CD8-positive, alpha-beta memory T cell (primary cell): ENCODE measurements at regions not wholly inside any gene's neighbourhood (a gene's known extent, or its start where the extent isn't known, plus 50 kb on each side); places are given as distances from the start of the nearest gene placed in this dataset.

Experiments
- CTCF ChIA-PET: fragments of 350-600 bp; sonication (Branson Sonifier 250); formaldehyde crosslinking; loops from one replicate; lab custom pipeline; 2021; ENCODE audit warnings: antibody characterized with exemption; lab: Charles Lee
- POLR2A ChIA-PET: fragments of 350-600 bp; sonication (Branson Sonifier 250); formaldehyde crosslinking; loops from one replicate; lab custom pipeline; 2021; ENCODE audit warnings: antibody characterized with exemption; lab: Charles Lee
- DNase-seq, 5 donors: peaks; one replicate each; pipeline versions ENCODE4 v3.0.0 to v3.0.0-alpha.2; 2020 to 2022; ENCODE audit warnings: mixed read lengths in 1 of 5
- H3K27ac ChIP-seq: one replicate; pipeline ENCODE4 v1.7.0; 2013; ENCODE audit warnings: low read depth, mild to moderate bottlenecking, low read length, moderate library complexity
- H3K27me3 ChIP-seq: 2 replicates; pipeline ENCODE4 v1.7.0; 2013; ENCODE audit warnings: low read length, mild to moderate bottlenecking; ENCODE audit not compliant: insufficient read depth, poor library complexity, severe bottlenecking
- H3K36me3 ChIP-seq: 2 replicates; pipeline ENCODE4 v1.7.0; 2013; ENCODE audit warnings: mild to moderate bottlenecking, low read length, moderate library complexity; ENCODE audit not compliant: insufficient read depth
- H3K4me1 ChIP-seq: 2 replicates; pipeline ENCODE4 v1.7.0; 2013; ENCODE audit warnings: mild to moderate bottlenecking, low read length, moderate library complexity; ENCODE audit not compliant: insufficient read depth
- H3K4me3 ChIP-seq: 2 replicates; pipeline ENCODE4 v1.7.0; 2013; ENCODE audit warnings: mild to moderate bottlenecking, low read length
- H3K9me3 ChIP-seq: 2 replicates; pipeline ENCODE4 v1.7.0; 2013; ENCODE audit warnings: mild to moderate bottlenecking, low read length
- H3K27ac Mint-ChIP-seq, 8 donors: one replicate each; pipeline ENCODE4 v1.8.0; 2020 to 2021; ENCODE audit warnings: mixed read lengths in 8 of 8, mild to moderate bottlenecking in 6 of 8, inconsistent platforms in 3 of 8, moderate library complexity in 3 of 8
- H3K27me3 Mint-ChIP-seq, 2 donors: one replicate each; pipeline ENCODE4 v1.8.0; 2020 to 2021; ENCODE audit warnings: mixed read lengths in 2 of 2, mild to moderate bottlenecking in 1 of 2, moderate library complexity in 1 of 2
- H3K36me3 Mint-ChIP-seq, 3 donors: one replicate each; pipeline ENCODE4 v1.8.0; 2020 to 2021; ENCODE audit warnings: mixed read lengths in 3 of 3, inconsistent platforms in 1 of 3, mild to moderate bottlenecking in 1 of 3
- H3K4me1 Mint-ChIP-seq, 3 donors: one replicate each; pipeline ENCODE4 v1.8.0; 2020 to 2021; ENCODE audit warnings: mixed read lengths in 3 of 3, inconsistent platforms in 1 of 3, mild to moderate bottlenecking in 1 of 3
- H3K4me3 Mint-ChIP-seq, 7 donors: one replicate each; pipeline ENCODE4 v1.8.0; 2020 to 2021; ENCODE audit warnings: mixed read lengths in 7 of 7, mild to moderate bottlenecking in 6 of 7, moderate library complexity in 4 of 7, inconsistent platforms in 2 of 7
- H3K9me3 Mint-ChIP-seq, 5 donors: one replicate each; pipeline ENCODE4 v1.8.0; 2020 to 2022; ENCODE audit warnings: mixed read lengths in 5 of 5, mild to moderate bottlenecking in 3 of 5, moderate library complexity in 2 of 5, inconsistent platforms in 1 of 5

GRCh38 chr7:131111792-131112191 lies 215.9 kb upstream of the MKLN1 start:
- Histone ChIP-seq H3K4me1 (peaks cover 26% of the 10 kb centered on the region), H3K9me3 (no peaks in the 10 kb centered on the region), H3K27me3 (no peaks in the 10 kb centered on the region), H3K4me3 (no peak overlapping the region), H3K36me3 (no peaks in the 10 kb centered on the region), H3K27ac (no peak overlapping the region)
- DNase-seq: no peak
- Mint-ChIP-seq H3K4me1 (peaks cover 26 to 46% (median 36%) of the 10 kb centered on the region in 3 donors), H3K27me3 (peaks cover 0 to 8% of the 10 kb centered on the region in 2 donors), H3K27ac (peak overlapping the region in 3 of 8 donors; percentile 7 to 90 (median 84)), H3K4me3 (peak overlapping the region in 1 of 7 donors; percentile 13), H3K36me3 (peaks cover 0 to 17% (median 1%) of the 10 kb centered on the region in 3 donors), H3K9me3 (peaks cover 0 to 2% (median 0%) of the 10 kb centered on the region in 5 donors)
- ChIA-PET POLR2A (no interaction called here), CTCF (no interaction called here)

- Mint-ChIP-seq H3K9me3 (peaks cover 0 to 2% (median 0%) of the 10 kb centered on the region in 5 donors), H3K4me3 (peak overlapping the region in 2 of 7 donors; percentile 15 to 31), H3K4me1 (peaks cover 26 to 46% (median 36%) of the 10 kb centered on the region in 3 donors), H3K36me3 (peaks cover 0 to 11% (median 1%) of the 10 kb centered on the region in 3 donors), H3K27ac (peak overlapping the region in 6 of 8 donors; percentile 6 to 89 (median 56)), H3K27me3 (peaks cover 0 to 3% of the 10 kb centered on the region in 2 donors)
- peak in 1 of 5 donors; percentile 11 for DNase-seq
- H3K27ac ChIP-seq: no peak overlapping the region
- CTCF ChIA-PET: no interaction called here
- H3K4me3 ChIP-seq: no peak overlapping the region
- H3K27me3 ChIP-seq: no peaks in the 10 kb centered on the region
- no peaks in the 10 kb centered on the region for H3K9me3 ChIP-seq
- H3K36me3 ChIP-seq: no peaks in the 10 kb centered on the region
- POLR2A ChIA-PET: no interaction called here
- peaks cover 26% of the 10 kb centered on the region for H3K4me1 ChIP-seq
Observed at GRCh38 chr7:131112431-131112830, 215.2 kb upstream of the MKLN1 start.

- peaks cover 0 to 13% (median 3%) of the 10 kb centered on the region in 3 donors for H3K36me3 Mint-ChIP-seq
Observed at GRCh38 chr7:131115340-131115739, 212.3 kb upstream of the MKLN1 start.

GRCh38 chr7:131117439-131117838 lies 210.2 kb upstream of the MKLN1 start:
- peaks cover 0 to 7% (median 5%) of the 10 kb centered on the region in 5 donors for H3K9me3 Mint-ChIP-seq
- peaks cover 0 to 2% of the 10 kb centered on the region in 2 donors for H3K27me3 Mint-ChIP-seq
- peaks cover 0 to 19% (median 3%) of the 10 kb centered on the region in 3 donors for H3K36me3 Mint-ChIP-seq
- H3K9me3 ChIP-seq: no peaks in the 10 kb centered on the region
- H3K27ac ChIP-seq: no peak overlapping the region
- H3K4me1 ChIP-seq: no peaks in the 10 kb centered on the region
- no peak overlapping the region for H3K4me3 Mint-ChIP-seq
- no peak overlapping the region for H3K4me3 ChIP-seq
- no peaks in the 10 kb centered on the region for H3K27me3 ChIP-seq
- H3K36me3 ChIP-seq: no peaks in the 10 kb centered on the region
- H3K4me1 Mint-ChIP-seq: peaks cover 3 to 4% (median 4%) of the 10 kb centered on the region in 3 donors
- CTCF ChIA-PET: no interaction called here
- POLR2A ChIA-PET: no interaction called here
- H3K27ac Mint-ChIP-seq: peak overlapping the region in 1 of 8 donors; percentile 23
- no peak for DNase-seq

More at GRCh38 chr7:131115340-131115739, 212.3 kb upstream of the MKLN1 start:
- ChIA-PET CTCF (no interaction called here), POLR2A (no interaction called here)
- peaks cover 12% of the 10 kb centered on the region for H3K4me1 ChIP-seq
- Mint-ChIP-seq H3K27me3 (peaks cover 0 to 2% of the 10 kb centered on the region in 2 donors), H3K4me1 (peaks cover 14 to 22% (median 17%) of the 10 kb centered on the region in 3 donors), H3K4me3 (no peak overlapping the region), H3K27ac (peak overlapping the region in 4 of 8 donors; percentile 0 to 68 (median 30)), H3K9me3 (peaks cover 0 to 7% (median 3%) of the 10 kb centered on the region in 5 donors)
- DNase-seq: no peak
- no peaks in the 10 kb centered on the region for H3K27me3 ChIP-seq
- no peak overlapping the region for H3K27ac ChIP-seq
- no peaks in the 10 kb centered on the region for H3K9me3 ChIP-seq
- no peak overlapping the region for H3K4me3 ChIP-seq
- no peaks in the 10 kb centered on the region for H3K36me3 ChIP-seq

GRCh38 chr7:131119381-131119780 lies 208.3 kb upstream of the MKLN1 start:
- peaks cover 3 to 5% (median 4%) of the 10 kb centered on the region in 3 donors for H3K4me1 Mint-ChIP-seq
- Histone ChIP-seq H3K27ac (no peak overlapping the region), H3K36me3 (no peaks in the 10 kb centered on the region), H3K27me3 (no peaks in the 10 kb centered on the region), H3K4me1 (no peaks in the 10 kb centered on the region), H3K9me3 (no peaks in the 10 kb centered on the region), H3K4me3 (no peak overlapping the region)
- no peak for DNase-seq
- H3K9me3 Mint-ChIP-seq: peaks cover 0 to 7% (median 5%) of the 10 kb centered on the region in 5 donors
- peaks cover 0 to 19% (median 3%) of the 10 kb centered on the region in 3 donors for H3K36me3 Mint-ChIP-seq
- H3K27ac Mint-ChIP-seq: no peak overlapping the region
- no peak overlapping the region for H3K4me3 Mint-ChIP-seq
- H3K27me3 Mint-ChIP-seq: peaks cover 0 to 2% of the 10 kb centered on the region in 2 donors
- POLR2A ChIA-PET: interaction anchor here (0.7 kb wide), 1 partner anchor 61 kb away, joined by 3 read pairs; no protein-coding TSS in a partner anchor
- CTCF ChIA-PET: no interaction called here

GRCh38 chr7:131122394-131122793 lies 205.3 kb upstream of the MKLN1 start:
- Histone ChIP-seq H3K9me3 (no peaks in the 10 kb centered on the region), H3K4me3 (no peak overlapping the region), H3K27ac (no peak overlapping the region), H3K4me1 (no peaks in the 10 kb centered on the region), H3K36me3 (no peaks in the 10 kb centered on the region), H3K27me3 (no peaks in the 10 kb centered on the region)
- peak in 1 of 5 donors; percentile 3 for DNase-seq
- peaks cover 3 to 5% (median 4%) of the 10 kb centered on the region in 3 donors for H3K4me1 Mint-ChIP-seq
- peaks cover 0 to 7% (median 5%) of the 10 kb centered on the region in 5 donors for H3K9me3 Mint-ChIP-seq
- peak overlapping the region in 6 of 8 donors; percentile 13 to 70 (median 45) for H3K27ac Mint-ChIP-seq
- H3K27me3 Mint-ChIP-seq: peaks cover 0 to 2% of the 10 kb centered on the region in 2 donors
- H3K36me3 Mint-ChIP-seq: peaks cover 0 to 19% (median 3%) of the 10 kb centered on the region in 3 donors
- POLR2A ChIA-PET: no interaction called here
- peak overlapping the region in 1 of 7 donors; percentile 68 for H3K4me3 Mint-ChIP-seq
- CTCF ChIA-PET: interaction anchor here (1.1 to 1.6 kb wide), 2 partner anchors 12 to 16 kb away, joined by 3 to 5 read pairs; no protein-coding TSS in a partner anchor

- H3K4me3 Mint-ChIP-seq: no peak overlapping the region
Observed at GRCh38 chr7:131124001-131124629, 203.6 kb upstream of the MKLN1 start.

GRCh38 chr7:131124867-131125266 lies 202.8 kb upstream of the MKLN1 start:
- POLR2A ChIA-PET: interaction anchor here (0.6 kb wide), 2 partner anchors 18 to 337 kb away, joined by 3 to 7 read pairs; no protein-coding TSS in a partner anchor
- H3K27ac Mint-ChIP-seq: no peak overlapping the region
- Histone ChIP-seq H3K4me3 (no peak overlapping the region), H3K9me3 (no peaks in the 10 kb centered on the region), H3K27me3 (no peaks in the 10 kb centered on the region), H3K36me3 (no peaks in the 10 kb centered on the region), H3K27ac (no peak overlapping the region), H3K4me1 (no peaks in the 10 kb centered on the region)
- H3K27me3 Mint-ChIP-seq: no peaks in the 10 kb centered on the region
- no peak overlapping the region for H3K4me3 Mint-ChIP-seq
- peaks cover 3 to 5% (median 4%) of the 10 kb centered on the region in 3 donors for H3K4me1 Mint-ChIP-seq
- CTCF ChIA-PET: interaction anchor here (1.0 kb wide), 1 partner anchor 16 kb away, joined by 3 read pairs; no protein-coding TSS in a partner anchor
- peaks cover 0 to 2% (median 0%) of the 10 kb centered on the region in 5 donors for H3K9me3 Mint-ChIP-seq
- peaks cover 0 to 6% (median 0%) of the 10 kb centered on the region in 3 donors for H3K36me3 Mint-ChIP-seq
- no peak for DNase-seq

More at GRCh38 chr7:131124001-131124629, 203.6 kb upstream of the MKLN1 start:
- Mint-ChIP-seq H3K27me3 (no peaks in the 10 kb centered on the region), H3K27ac (peak overlapping the region in 1 of 8 donors; percentile 61), H3K9me3 (peaks cover 0 to 4% (median 2%) of the 10 kb centered on the region in 5 donors), H3K4me1 (peaks cover 3 to 5% (median 4%) of the 10 kb centered on the region in 3 donors), H3K36me3 (peaks cover 0 to 11% (median 3%) of the 10 kb centered on the region in 3 donors)
- H3K9me3 ChIP-seq: no peaks in the 10 kb centered on the region
- ChIA-PET POLR2A (interaction anchor here (0.6 kb wide), 1 partner anchor 17 kb away, joined by 3 read pairs; no protein-coding TSS in a partner anchor), CTCF (interaction anchor here (1.0 kb wide), 1 partner anchor 15 kb away, joined by 3 read pairs; no protein-coding TSS in a partner anchor)
- no peak overlapping the region for H3K4me3 ChIP-seq
- no peak for DNase-seq
- no peaks in the 10 kb centered on the region for H3K4me1 ChIP-seq
- no peaks in the 10 kb centered on the region for H3K36me3 ChIP-seq
- H3K27me3 ChIP-seq: no peaks in the 10 kb centered on the region
- H3K27ac ChIP-seq: no peak overlapping the region
